Gastroesophageal sphincter (tissue), 3 donors: ENCODE measurements at regions not wholly inside any gene's neighbourhood (a gene's known extent, or its start where the extent isn't known, plus 50 kb on each side); places are given as distances from the start of the nearest gene placed in this dataset.

Experiments
- CTCF ChIP-seq, 4 experiments: fragments of 200-600 bp in 2 of 4; fragments of 450-650 bp in 2 of 4; sonication (generic) in 1 of 4; IDR thresholded peaks; one replicate each; pipeline ENCODE4 v1.5.1; 2017 to 2019; ENCODE audit warnings: antibody characterized with exemption in 4 of 4, mild to moderate bottlenecking in 2 of 4, moderate library complexity in 2 of 4
- POLR2AphosphoS5 ChIP-seq: sonication (generic); formaldehyde crosslinking; IDR thresholded peaks from one replicate; pipeline ENCODE4 v1.6.1; 2017; ENCODE audit warnings: antibody characterized with exemption

GRCh38 chr2:39512941-39513340 lies 75.9 kb upstream of the MAP4K3 start:
- TF ChIP-seq CTCF (IDR thresholded peaks at IDR 0.05) (no peak), POLR2AphosphoS5 (no peak)
